ENCODE measurements at regions not wholly inside any gene's neighbourhood (a gene's known extent, or its start where the extent isn't known, plus 50 kb on each side); places are given as distances from the start of the nearest gene placed in this dataset.

- Mint-ChIP-seq H3K27me3 (ENCODE audit: low read depth) (no peaks in the 10 kb centered on the region), H3K4me3 (no peak overlapping the region), H3K27ac (no peak overlapping the region), H3K36me3 (ENCODE audit: insufficient read depth in 1 of 3, low read depth in 3 of 3) (no peaks in the 10 kb centered on the region; a peak in 1 of 7 replicates), H3K4me1 (peaks cover 11 to 15% of the 10 kb centered on the region in 2 experiments), H3K9me3 (no peaks in the 10 kb centered on the region; a peak in 1 of 5 replicates)
- H3K79me1 ChIP-seq (ENCODE audit: insufficient read depth, low read depth, low read length, poor library complexity, severe bottlenecking): no peaks in the 10 kb centered on the region
- H3K4me1 ChIP-seq (ENCODE audit: insufficient read depth, low read length): peaks cover under 1% of the 10 kb centered on the region; the same call in 1 of the 2 replicates
- no peak overlapping the region for H2BK120ac ChIP-seq (ENCODE audit: low read depth, low read length, poor library complexity, severe bottlenecking)
- DNase-seq: no peak
- no peaks in the 10 kb centered on the region for H4K20me1 ChIP-seq (ENCODE audit: control insufficient read depth, insufficient read depth, insufficient read length)
- H2BK5ac ChIP-seq (ENCODE audit: insufficient read length, low read length): no peak overlapping the region
- H2BK20ac ChIP-seq (ENCODE audit: low read depth, low read length, poor library complexity, severe bottlenecking): no peak overlapping the region
- no peak overlapping the region for H3K56ac ChIP-seq (ENCODE audit: insufficient read length, low read depth, low read length)
- H3K18ac ChIP-seq (ENCODE audit: insufficient read length, low read depth, low read length): no peak overlapping the region
- H4K8ac ChIP-seq (replicated peaks; ENCODE audit: insufficient read length, low read depth, low read length): no peak overlapping the region
- H3K23ac ChIP-seq (ENCODE audit: insufficient read length, low read depth, low read length): no peak overlapping the region
- H3K27ac ChIP-seq (ENCODE audit: insufficient read length, low read depth, low read length): no peak overlapping the region
- no peaks in the 10 kb centered on the region for H3K27me3 ChIP-seq (ENCODE audit: insufficient read depth, low read length)
- H2BK15ac ChIP-seq (ENCODE audit: low read depth, low read length): no peak overlapping the region
- H4K91ac ChIP-seq (ENCODE audit: insufficient read length, low read depth, low read length): no peak overlapping the region
- no peaks in the 10 kb centered on the region for H3K9me3 ChIP-seq (ENCODE audit: control insufficient read depth, low read depth, low read length)
- H3K4me2 ChIP-seq (ENCODE audit: insufficient read depth, insufficient read length, low read length): no peak overlapping the region
- H2AFZ ChIP-seq (ENCODE audit: low read length): no peak overlapping the region
- no peak overlapping the region for H2BK12ac ChIP-seq (ENCODE audit: insufficient read length, low read depth, low read length)
- H3K14ac ChIP-seq (ENCODE audit: insufficient read depth, low read length): no peak overlapping the region
- WGBS (ENCODE audit: extremely low coverage, insufficient read length, low lambda C conversion rate): no CpG with 5 or more reads among the region's 2 CpGs
- no peaks in the 10 kb centered on the region for H3K79me2 ChIP-seq (ENCODE audit: insufficient read depth, low read length)
- H3K23me2 ChIP-seq (ENCODE audit: insufficient read length, low read depth, low read length, poor library complexity, severe bottlenecking): no peaks in the 10 kb centered on the region
- no peak overlapping the region for H3K4ac ChIP-seq (ENCODE audit: low read depth, low read length)
- H4K5ac ChIP-seq (ENCODE audit: insufficient read length, low read depth, low read length): no peak overlapping the region
- TF ChIP-seq CTCF (conservative IDR thresholded peaks at IDR 0.05): no peak
- H3T11ph ChIP-seq (ENCODE audit: low read length): no peak overlapping the region
- no peak overlapping the region for H3K9ac ChIP-seq (ENCODE audit: extremely low read depth, insufficient read length, low read length)
- H2AK5ac ChIP-seq (ENCODE audit: insufficient read length, low read length): no peak overlapping the region
Measured at GRCh38 chr2:138190999-138191398, 226.7 kb downstream of the HNMT start.

Data from H9 (cell line).